GM12878 (cell line): ENCODE measurements at regions not wholly inside any gene's neighbourhood (a gene's known extent, or its start where the extent isn't known, plus 50 kb on each side); places are given as distances from the start of the nearest gene placed in this dataset.

Source experiments
- ATAC-seq: fragments of 200-7000 bp; cut with Tn5 transposase; 3 replicates; pipeline ENCODE4 v1.9.1; 2020; ENCODE audit warnings: mild to moderate bottlenecking, moderate library complexity
- BruUV-seq: library from RNA; stranded (reverse); fragments of 400-500 nt; replicated peaks from 2 replicates; lab custom pipeline; 2021; lab: Mats Ljungman, UMichigan
- CTCF ChIA-PET: fragments of 300-600 bp; sonication (Branson Sonifier 250); formaldehyde crosslinking; extraction: SDS; loops from one replicate; lab custom pipeline; 2021; ENCODE audit warnings: inconsistent platforms; lab: Yijun Ruan, JAX
- POLR2A ChIA-PET: fragments of 350-600 bp; formaldehyde crosslinking; extraction: SDS; loops from one replicate; lab custom pipeline; 2021; ENCODE audit warnings: inconsistent platforms; lab: Charles Lee
- RAD21 ChIA-PET: fragments of 300-600 bp; sonication (Branson Sonifier 250); formaldehyde crosslinking; loops from one replicate; lab custom pipeline; 2023; ENCODE audit warnings: antibody characterized with exemption; ENCODE audit not compliant: unreplicated experiment; lab: Charles Lee
- SMC1A ChIA-PET: fragments of 300-600 bp; sonication (Branson Sonifier 250); formaldehyde crosslinking; loops from one replicate; lab custom pipeline; 2023; ENCODE audit not compliant: unreplicated experiment, uncharacterized antibody; lab: Charles Lee
- DNase-seq: peaks from one replicate; pipeline ENCODE4 v3.0.0-alpha.2; 2011; ENCODE audit warnings: low read depth, low spot score
- FAIRE-seq: peaks from 3 replicates; lab custom pipeline; 2011; peaks lifted over from hg19 to GRCh38; lab: Jason Lieb, UNC
- H2AFZ ChIP-seq: 2 replicates; pipeline ENCODE4 v1.6.0; 2011; ENCODE audit warnings: low read depth, low read length, control low read depth; ENCODE audit not compliant: control insufficient read depth
- H3K27ac ChIP-seq: 2 replicates; pipeline ENCODE4 v1.5.1; 2011; ENCODE audit warnings: control low read depth; ENCODE audit not compliant: control insufficient read depth, insufficient read depth
- H3K27me3 ChIP-seq, 2 experiments: replicated peaks in 1 of 2; 2 replicates each; pipeline versions ENCODE4 v1.6.0 to v1.6.1; 2011; ENCODE audit warnings: low read length in 1 of 2; ENCODE audit not compliant: control insufficient read depth in 2 of 2, insufficient read depth in 2 of 2
- H3K36me3 ChIP-seq, 2 experiments: 2 replicates each; pipeline ENCODE4 v1.5.1; 2011; ENCODE audit warnings: low read length in 1 of 2; ENCODE audit not compliant: control insufficient read depth in 2 of 2, insufficient read depth in 2 of 2
- H3K4me1 ChIP-seq: 2 replicates; pipeline ENCODE4 v1.6.1; 2011; ENCODE audit warnings: mild to moderate bottlenecking, low read length, moderate library complexity, mixed read lengths; ENCODE audit not compliant: control insufficient read depth, insufficient read depth
- H3K4me2 ChIP-seq: 2 replicates; pipeline ENCODE4 v1.6.0; 2011; ENCODE audit warnings: control low read depth; ENCODE audit not compliant: control insufficient read depth, insufficient read depth
- H3K4me3 ChIP-seq: fragments of 200-600 bp; sonication (generic); 2 replicates; pipeline ENCODE4 v1.5.1; 2016
- H3K79me2 ChIP-seq: 2 replicates; pipeline ENCODE4 v1.6.0; 2011; ENCODE audit warnings: low read length; ENCODE audit not compliant: control insufficient read depth, insufficient read depth
- H3K9ac ChIP-seq: 2 replicates; pipeline ENCODE4 v1.8.0; 2011; ENCODE audit warnings: low read length, control low read depth, mixed read lengths; ENCODE audit not compliant: control insufficient read depth, insufficient read depth
- H3K9me3 ChIP-seq: replicated peaks from 3 replicates; pipeline ENCODE4 v1.5.1; 2011; ENCODE audit warnings: mild to moderate bottlenecking, low read length; ENCODE audit not compliant: control insufficient read depth, insufficient read depth
- H4K20me1 ChIP-seq: 2 replicates; pipeline ENCODE4 v1.6.0; 2011; ENCODE audit not compliant: control insufficient read depth, insufficient read depth
- ATF2 ChIP-seq: IDR thresholded peaks from 2 replicates; pipeline ENCODE4 v1.6.1; 2012; ENCODE audit warnings: low read length, inconsistent platforms
- BHLHE40 ChIP-seq, 2 experiments: fragments of 450-650 bp in 1 of 2; IDR thresholded peaks; 2 replicates each; pipeline ENCODE4 v1.6.1; 2011 to 2017; ENCODE audit warnings: low read depth in 2 of 2, borderline replicate concordance in 1 of 2, improper control_type of control experiment in 1 of 2, low read length in 1 of 2, mild to moderate bottlenecking in 1 of 2
- CEBPZ ChIP-seq: fragments of 150-350 bp; IDR thresholded peaks from 2 replicates; pipeline ENCODE4 v1.6.1; 2016; ENCODE audit warnings: low read depth, low read length
- E2F8 ChIP-seq: fragments of 450-650 bp; IDR thresholded peaks from 2 replicates; pipeline ENCODE4 v1.6.1; 2018; ENCODE audit warnings: mild to moderate bottlenecking, low read depth, moderate library complexity; ENCODE audit not compliant: partially characterized antibody
- ELK1 ChIP-seq: IDR thresholded peaks from 2 replicates; pipeline ENCODE4 v1.6.1; 2012; ENCODE audit warnings: low read depth, low read length, improper control_type of control experiment
- JUNB ChIP-seq: IDR thresholded peaks from 2 replicates; pipeline ENCODE4 v1.6.1; 2016; ENCODE audit warnings: antibody characterized with exemption, mild to moderate bottlenecking
- JUND ChIP-seq: IDR thresholded peaks from 2 replicates; pipeline ENCODE4 v1.6.1; 2012; ENCODE audit warnings: low read depth, mild to moderate bottlenecking, low read length, improper control_type of control experiment, moderate library complexity
- KLF5 ChIP-seq: fragments of 450-650 bp; IDR thresholded peaks from 2 replicates; pipeline ENCODE4 v1.6.1; 2014; ENCODE audit warnings: mild to moderate bottlenecking; ENCODE audit not compliant: partially characterized antibody
- PAX5 ChIP-seq: IDR thresholded peaks from 2 replicates; pipeline ENCODE4 v1.6.1; 2011; ENCODE audit warnings: low read depth, low read length, borderline replicate concordance
- POLR2AphosphoS2 ChIP-seq: IDR thresholded peaks from 2 replicates; pipeline ENCODE4 v1.6.1; 2011; ENCODE audit warnings: low read depth, mild to moderate bottlenecking, low read length, improper control_type of control experiment, moderate library complexity
- USF1 ChIP-seq: IDR thresholded peaks from 2 replicates; pipeline ENCODE4 v1.6.1; 2011; ENCODE audit warnings: borderline replicate concordance, low read depth, mild to moderate bottlenecking, moderate library complexity, mixed read lengths, low read length; ENCODE audit not compliant: insufficient read depth; ENCODE audit errors: extremely low read length
- ZZZ3 ChIP-seq: IDR thresholded peaks from 2 replicates; pipeline ENCODE4 v1.6.1; 2011; ENCODE audit warnings: low read depth; ENCODE audit not compliant: control insufficient read depth, insufficient read length
- WGBS: methylation state at CpG from one replicate; pipeline ENCODE4 v1.1.6; 2016; ENCODE audit warnings: low lambda C conversion rate; ENCODE audit not compliant: insufficient replicate concordance, insufficient coverage; ENCODE audit errors: missing lambda C conversion rate; 5-methylcytosine and 5-hydroxymethylcytosine counted together
- in situ Hi-C: fragments of 300-500 bp; cut with MboI; formaldehyde crosslinking; loops from 9 replicates; pipeline ENCODE4 v1.14.3; 2018; ENCODE audit warnings: mixed read lengths
- intact Hi-C: fragments of 100-400 bp; cut with micrococcal nuclease; formaldehyde crosslinking; loops from one replicate; pipeline ENCODE4 v1.14.2; 2022; ENCODE audit not compliant: unreplicated experiment

- Histone ChIP-seq H3K36me3 (no peaks in the 10 kb centered on the region), H3K27me3 (no peaks in the 10 kb centered on the region), H4K20me1 (no peaks in the 10 kb centered on the region), H3K27ac (no peak overlapping the region), H3K9me3 (no peaks in the 10 kb centered on the region; the same call in 2 of the 3 replicates), H3K9ac (no peak overlapping the region), H3K79me2 (no peaks in the 10 kb centered on the region), H3K4me3 (no peak overlapping the region), H3K4me1 (no peaks in the 10 kb centered on the region), H3K4me2 (no peak overlapping the region), H2AFZ (no peak overlapping the region)
- no peak for FAIRE-seq
- BruUV-seq, result no TSS peak
- ChIA-PET RAD21 (no interaction called here), POLR2A (no interaction called here), CTCF (interaction anchor here (1.0 kb wide), 1 partner anchor 9 kb away, joined by 3 read pairs; no protein-coding TSS in a partner anchor), SMC1A (no interaction called here)
- in situ Hi-C loops, result no loop called here
- DNase-seq, result no peak
- 0% methylated on average over 2 of the region's 2 CpGs for WGBS
- intact Hi-C loops, result no loop called here
- no peak for ATAC-seq
- TF ChIP-seq CEBPZ (no peak), JUND (no peak), KLF5 (no peak), USF1 (no peak), ELK1 (no peak), ATF2 (no peak), JUNB (no peak), ZZZ3 (no peak), PAX5 (no peak), POLR2AphosphoS2 (no peak), BHLHE40 (IDR thresholded peaks at IDR 0.05; ENCODE audit: borderline replicate concordance in 1 of 2, low read depth in 2 of 2, low read length in 1 of 2) (no peak), E2F8 (no peak)
These were observed 203.7 kb upstream of the ZNF385D start for GRCh38 chr3:21954709-21955108.
